CD4-positive, alpha-beta memory T cell (primary cell): ENCODE measurements at regions not wholly inside any gene's neighbourhood (a gene's known extent, or its start where the extent isn't known, plus 50 kb on each side); places are given as distances from the start of the nearest gene placed in this dataset.

Source experiments
- CTCF ChIA-PET: fragments of 350-600 bp; sonication (Branson Sonifier 250); formaldehyde crosslinking; loops from one replicate; lab custom pipeline; 2021; ENCODE audit warnings: inconsistent platforms; ENCODE audit not compliant: partially characterized antibody; lab: Charles Lee
- POLR2A ChIA-PET: fragments of 350-600 bp; sonication (Branson Sonifier 250); formaldehyde crosslinking; loops from one replicate; lab custom pipeline; 2021; ENCODE audit not compliant: partially characterized antibody; lab: Charles Lee
- DNase-seq, 5 donors: peaks; one replicate each; pipeline versions ENCODE4 v3.0.0 to v3.0.0-alpha.2; 2020 to 2022; ENCODE audit warnings: mixed read lengths in 1 of 5
- H3K27ac ChIP-seq: one replicate; pipeline ENCODE4 v1.7.0; 2013; ENCODE audit warnings: low read depth, low read length
- H3K27me3 ChIP-seq: 2 replicates; pipeline ENCODE4 v1.7.0; 2013; ENCODE audit warnings: mild to moderate bottlenecking, low read length, moderate library complexity; ENCODE audit not compliant: insufficient read depth
- H3K36me3 ChIP-seq: 2 replicates; pipeline ENCODE4 v1.7.0; 2013; ENCODE audit warnings: mild to moderate bottlenecking, low read length, moderate library complexity; ENCODE audit not compliant: insufficient read depth
- H3K4me1 ChIP-seq: 2 replicates; pipeline ENCODE4 v1.7.0; 2013; ENCODE audit warnings: mild to moderate bottlenecking, low read length, moderate library complexity; ENCODE audit not compliant: insufficient read depth
- H3K4me3 ChIP-seq, 2 donors: one replicate each; pipeline ENCODE4 v1.7.0; 2013; ENCODE audit warnings: low read length in 2 of 2, mild to moderate bottlenecking in 1 of 2
- H3K9me3 ChIP-seq, 2 donors: one replicate each; pipeline ENCODE4 v1.7.0; 2013; ENCODE audit warnings: low read length in 2 of 2, control low read depth in 1 of 2; ENCODE audit not compliant: control insufficient read depth in 1 of 2
- H3K27ac Mint-ChIP-seq, 7 donors: one replicate each; pipeline ENCODE4 v1.8.0; 2020 to 2021; ENCODE audit warnings: mixed read lengths in 7 of 7, mild to moderate bottlenecking in 6 of 7, inconsistent platforms in 3 of 7, moderate library complexity in 3 of 7
- H3K27me3 Mint-ChIP-seq, 2 donors: one replicate each; pipeline ENCODE4 v1.8.0; 2020 to 2021; ENCODE audit warnings: mixed read lengths in 2 of 2
- H3K36me3 Mint-ChIP-seq, 2 donors: one replicate each; pipeline ENCODE4 v1.8.0; 2020 to 2021; ENCODE audit warnings: mixed read lengths in 2 of 2, inconsistent platforms in 1 of 2, mild to moderate bottlenecking in 1 of 2
- H3K4me1 Mint-ChIP-seq, 4 donors: one replicate each; pipeline ENCODE4 v1.8.0; 2020 to 2021; ENCODE audit warnings: mixed read lengths in 4 of 4, mild to moderate bottlenecking in 1 of 4
- H3K4me3 Mint-ChIP-seq, 8 donors: one replicate each; pipeline ENCODE4 v1.8.0; 2020 to 2021; ENCODE audit warnings: mixed read lengths in 8 of 8, mild to moderate bottlenecking in 7 of 8, moderate library complexity in 6 of 8, inconsistent platforms in 3 of 8
- H3K9me3 Mint-ChIP-seq, 8 donors: one replicate each; pipeline ENCODE4 v1.8.0; 2020 to 2021; ENCODE audit warnings: mixed read lengths in 8 of 8, mild to moderate bottlenecking in 5 of 8, inconsistent platforms in 3 of 8, moderate library complexity in 1 of 8
- intact Hi-C: fragments of 100-400 bp; cut with micrococcal nuclease; formaldehyde crosslinking; loops from one replicate; pipeline ENCODE4 v1.15.1; 2023

DNA sequence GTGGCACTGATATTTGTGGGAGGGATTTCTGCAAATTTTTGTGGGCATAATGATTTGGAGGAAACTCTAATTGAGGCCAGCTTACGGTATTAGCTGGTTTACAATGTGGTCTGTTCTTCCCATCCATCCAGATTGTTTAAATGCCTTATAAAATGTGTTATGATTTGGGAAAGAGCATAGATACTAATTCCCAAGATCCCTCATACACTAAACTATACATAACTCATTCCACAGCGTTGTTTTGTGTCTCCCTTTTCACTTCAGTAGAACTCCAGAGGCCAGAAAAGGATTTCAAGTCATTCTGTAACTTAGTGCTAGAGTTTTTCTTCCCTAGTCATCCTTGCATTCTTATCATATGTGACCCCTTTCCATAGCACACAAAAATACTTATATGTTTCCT, 292.6 kb upstream of the NT5E start:
- H3K36me3 Mint-ChIP-seq = no peaks in the 10 kb centered on the region
- no peak overlapping the region for H3K27ac Mint-ChIP-seq
- no peaks in the 10 kb centered on the region for H3K27me3 ChIP-seq
- no peaks in the 10 kb centered on the region for H3K9me3 ChIP-seq
- H3K4me1 Mint-ChIP-seq = no peaks in the 10 kb centered on the region
- intact Hi-C loops = no loop called here
- H3K4me3 ChIP-seq = no peak overlapping the region
- H3K36me3 ChIP-seq = no peaks in the 10 kb centered on the region
- peaks cover 0 to 7% (median 4%) of the 10 kb centered on the region in 8 donors for H3K9me3 Mint-ChIP-seq
- ChIA-PET CTCF (no interaction called here), POLR2A (no interaction called here)
- H3K27me3 Mint-ChIP-seq = no peaks in the 10 kb centered on the region
- H3K27ac ChIP-seq = no peak overlapping the region
- DNase-seq = no peak
- H3K4me1 ChIP-seq = no peaks in the 10 kb centered on the region
- no peak overlapping the region for H3K4me3 Mint-ChIP-seq

GRCh38 chr6:85143676-85144075, 306.2 kb upstream of the NT5E start:
- ChIA-PET CTCF (no interaction called here), POLR2A (no interaction called here)
- Mint-ChIP-seq H3K9me3 (peaks cover 0 to 18% (median 7%) of the 10 kb centered on the region in 8 donors), H3K4me1 (no peaks in the 10 kb centered on the region), H3K4me3 (no peak overlapping the region), H3K27me3 (no peaks in the 10 kb centered on the region), H3K27ac (no peak overlapping the region), H3K36me3 (no peaks in the 10 kb centered on the region)
- H3K4me1 ChIP-seq = no peaks in the 10 kb centered on the region
- no peaks in the 10 kb centered on the region for H3K36me3 ChIP-seq
- no peak overlapping the region for H3K4me3 ChIP-seq
- no peak for DNase-seq
- H3K27me3 ChIP-seq = no peaks in the 10 kb centered on the region
- H3K27ac ChIP-seq = no peak overlapping the region
- no peaks in the 10 kb centered on the region for H3K9me3 ChIP-seq
- intact Hi-C loops = no loop called here

GRCh38 chr6:85137865-85138264, 312.0 kb upstream of the NT5E start:
- no peak overlapping the region for H3K27ac ChIP-seq
- Mint-ChIP-seq H3K27me3 (peaks cover 0 to 2% of the 10 kb centered on the region in 2 donors), H3K36me3 (no peaks in the 10 kb centered on the region), H3K9me3 (peaks cover 0 to 3% (median under 1%) of the 10 kb centered on the region in 8 donors), H3K4me3 (no peak overlapping the region), H3K27ac (no peak overlapping the region), H3K4me1 (no peaks in the 10 kb centered on the region)
- H3K4me1 ChIP-seq = no peaks in the 10 kb centered on the region
- ChIA-PET CTCF (no interaction called here), POLR2A (no interaction called here)
- no peak overlapping the region for H3K4me3 ChIP-seq
- H3K9me3 ChIP-seq = no peaks in the 10 kb centered on the region
- intact Hi-C loops = no loop called here
- no peak for DNase-seq
- H3K27me3 ChIP-seq = no peaks in the 10 kb centered on the region
- no peaks in the 10 kb centered on the region for H3K36me3 ChIP-seq

DNA sequence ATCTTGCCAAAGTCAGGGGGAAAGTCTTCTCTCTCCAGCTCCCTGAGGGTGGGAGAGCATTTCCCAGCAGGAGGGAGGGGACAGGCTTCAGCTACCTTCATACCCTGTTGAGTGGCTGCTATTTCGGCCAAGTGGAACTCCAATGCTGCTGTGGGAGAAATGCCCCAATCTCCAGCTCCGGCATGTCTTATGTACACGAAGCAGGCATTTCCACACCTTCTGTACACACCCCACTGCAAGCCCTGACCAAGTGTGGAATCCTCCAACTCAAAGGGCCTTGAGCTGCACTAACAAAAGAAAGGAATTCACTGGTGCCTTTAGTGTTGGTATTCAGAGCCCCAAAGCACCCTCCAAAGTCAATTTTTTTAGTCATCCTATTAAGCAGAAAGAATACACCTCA, 313.6 kb upstream of the NT5E start:
- Mint-ChIP-seq H3K27me3 (peaks cover 0 to 2% of the 10 kb centered on the region in 2 donors), H3K36me3 (no peaks in the 10 kb centered on the region), H3K4me3 (no peak overlapping the region), H3K9me3 (peaks cover 0 to 3% (median under 1%) of the 10 kb centered on the region in 8 donors), H3K27ac (no peak overlapping the region), H3K4me1 (no peaks in the 10 kb centered on the region)
- intact Hi-C loops = no loop called here
- Histone ChIP-seq H3K27ac (no peak overlapping the region), H3K9me3 (no peaks in the 10 kb centered on the region), H3K4me3 (no peak overlapping the region), H3K27me3 (no peaks in the 10 kb centered on the region), H3K4me1 (no peaks in the 10 kb centered on the region), H3K36me3 (no peaks in the 10 kb centered on the region)
- CTCF ChIA-PET = no interaction called here
- POLR2A ChIA-PET = no interaction called here
- DNase-seq = no peak

- no peak overlapping the region for H3K27ac Mint-ChIP-seq
- Histone ChIP-seq H3K36me3 (no peaks in the 10 kb centered on the region), H3K27ac (no peak overlapping the region), H3K9me3 (no peaks in the 10 kb centered on the region), H3K4me3 (no peak overlapping the region), H3K4me1 (no peaks in the 10 kb centered on the region), H3K27me3 (no peaks in the 10 kb centered on the region)
- peaks cover 0 to 2% of the 10 kb centered on the region in 2 donors for H3K27me3 Mint-ChIP-seq
- no peaks in the 10 kb centered on the region for H3K36me3 Mint-ChIP-seq
- H3K4me1 Mint-ChIP-seq = no peaks in the 10 kb centered on the region
- DNase-seq = no peak
- peaks cover 0 to 3% (median 2%) of the 10 kb centered on the region in 8 donors for H3K9me3 Mint-ChIP-seq
- POLR2A ChIA-PET = no interaction called here
- H3K4me3 Mint-ChIP-seq = no peak overlapping the region
- CTCF ChIA-PET = no interaction called here
- intact Hi-C loops = no loop called here
Measured at GRCh38 chr6:85135376-85136094, 314.3 kb upstream of the NT5E start.

- no peak overlapping the region for H3K4me3 ChIP-seq
- CTCF ChIA-PET = interaction anchor here (0.6 kb wide), 1 partner anchor 8 kb away, joined by 3 read pairs; no protein-coding TSS in a partner anchor
- H3K27ac ChIP-seq = no peak overlapping the region
- no peaks in the 10 kb centered on the region for H3K9me3 ChIP-seq
- H3K36me3 ChIP-seq = no peaks in the 10 kb centered on the region
- H3K36me3 Mint-ChIP-seq = no peaks in the 10 kb centered on the region
- H3K4me1 Mint-ChIP-seq = no peaks in the 10 kb centered on the region
- H3K27me3 ChIP-seq = no peaks in the 10 kb centered on the region
- intact Hi-C loops = no loop called here
- POLR2A ChIA-PET = no interaction called here
- no peak overlapping the region for H3K27ac Mint-ChIP-seq
- peaks cover 0 to 2% of the 10 kb centered on the region in 2 donors for H3K27me3 Mint-ChIP-seq
- peaks cover 0 to 3% (median 2%) of the 10 kb centered on the region in 8 donors for H3K9me3 Mint-ChIP-seq
- H3K4me3 Mint-ChIP-seq = no peak overlapping the region
- H3K4me1 ChIP-seq = no peaks in the 10 kb centered on the region
- no peak for DNase-seq
Measured at GRCh38 chr6:85134172-85134571, 315.7 kb upstream of the NT5E start.

DNA sequence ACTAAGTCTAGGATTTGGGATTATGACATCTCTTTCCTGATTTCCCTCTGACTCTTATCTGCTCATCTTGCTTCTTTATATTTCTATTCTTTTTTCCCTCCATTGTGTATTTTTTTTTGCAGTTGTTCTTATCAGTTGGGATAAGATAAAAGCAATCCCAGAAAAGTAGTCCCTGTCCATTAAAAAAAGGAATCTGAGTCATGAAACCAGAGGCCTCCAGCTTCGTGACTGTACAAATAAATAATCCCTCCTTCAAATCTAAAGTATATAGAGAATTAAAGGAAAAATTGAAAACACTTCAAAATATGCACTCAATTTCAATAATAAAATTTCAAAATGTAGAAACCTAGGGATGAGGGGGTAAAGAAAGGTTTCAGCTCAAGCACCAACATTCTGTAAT, 317.8 kb upstream of the NT5E start:
- H3K27ac ChIP-seq = no peak overlapping the region
- ChIA-PET POLR2A (no interaction called here), CTCF (no interaction called here)
- no peaks in the 10 kb centered on the region for H3K9me3 ChIP-seq
- intact Hi-C loops = no loop called here
- H3K9me3 Mint-ChIP-seq = peaks cover 0 to 3% (median 2%) of the 10 kb centered on the region in 8 donors
- H3K4me3 Mint-ChIP-seq = no peak overlapping the region
- peaks cover 0 to 2% of the 10 kb centered on the region in 2 donors for H3K27me3 Mint-ChIP-seq
- no peaks in the 10 kb centered on the region for H3K36me3 Mint-ChIP-seq
- H3K27ac Mint-ChIP-seq = no peak overlapping the region
- H3K4me1 ChIP-seq = no peaks in the 10 kb centered on the region
- H3K4me1 Mint-ChIP-seq = no peaks in the 10 kb centered on the region
- no peaks in the 10 kb centered on the region for H3K36me3 ChIP-seq
- DNase-seq = no peak
- no peak overlapping the region for H3K4me3 ChIP-seq
- no peaks in the 10 kb centered on the region for H3K27me3 ChIP-seq
